Peyer's patch (tissue), 4 donors: ENCODE measurements at regions not wholly inside any gene's neighbourhood (a gene's known extent, or its start where the extent isn't known, plus 50 kb on each side); places are given as distances from the start of the nearest gene placed in this dataset.

Experiments used
- POLR2A ChIP-seq, 2 donors: fragments of 450-650 bp; IDR thresholded peaks; one replicate each; pipeline ENCODE4 v1.5.1; 2017; ENCODE audit warnings: antibody characterized with exemption in 2 of 2, mild to moderate bottlenecking in 2 of 2, moderate library complexity in 2 of 2
- TF ChIP-seq, protein P1 (sequence below), 6 experiments: fragments of 450-650 bp in 4 of 6; fragments of 200-600 bp in 2 of 6; sonication (generic) in 1 of 6; IDR thresholded peaks; one replicate each; pipeline ENCODE4 v1.5.1; 2017 to 2019; ENCODE audit warnings: antibody characterized with exemption in 6 of 6, mild to moderate bottlenecking in 3 of 6, moderate library complexity in 1 of 6

DNA sequence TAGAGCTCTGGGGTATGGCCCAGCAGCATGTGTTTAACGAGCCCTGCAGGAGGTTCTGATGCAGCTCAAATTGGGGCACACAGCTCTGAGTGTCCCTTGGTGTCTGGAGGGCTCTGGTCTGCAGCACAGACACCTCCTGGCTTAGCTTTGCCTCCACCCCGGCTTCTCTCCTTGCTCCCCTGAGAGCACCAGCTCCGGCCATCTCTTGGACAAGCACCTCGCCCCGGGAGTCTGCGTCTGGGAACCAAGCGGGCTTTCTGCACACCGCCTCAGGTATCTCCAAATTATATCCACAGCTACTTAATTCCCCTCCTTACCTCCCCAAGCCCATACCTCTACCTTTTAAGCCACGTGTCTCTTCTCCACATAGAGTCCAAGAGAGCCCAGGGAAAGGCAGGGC, 83.7 kb upstream of the IRX4 start:
- TF ChIP-seq, protein P1, sequence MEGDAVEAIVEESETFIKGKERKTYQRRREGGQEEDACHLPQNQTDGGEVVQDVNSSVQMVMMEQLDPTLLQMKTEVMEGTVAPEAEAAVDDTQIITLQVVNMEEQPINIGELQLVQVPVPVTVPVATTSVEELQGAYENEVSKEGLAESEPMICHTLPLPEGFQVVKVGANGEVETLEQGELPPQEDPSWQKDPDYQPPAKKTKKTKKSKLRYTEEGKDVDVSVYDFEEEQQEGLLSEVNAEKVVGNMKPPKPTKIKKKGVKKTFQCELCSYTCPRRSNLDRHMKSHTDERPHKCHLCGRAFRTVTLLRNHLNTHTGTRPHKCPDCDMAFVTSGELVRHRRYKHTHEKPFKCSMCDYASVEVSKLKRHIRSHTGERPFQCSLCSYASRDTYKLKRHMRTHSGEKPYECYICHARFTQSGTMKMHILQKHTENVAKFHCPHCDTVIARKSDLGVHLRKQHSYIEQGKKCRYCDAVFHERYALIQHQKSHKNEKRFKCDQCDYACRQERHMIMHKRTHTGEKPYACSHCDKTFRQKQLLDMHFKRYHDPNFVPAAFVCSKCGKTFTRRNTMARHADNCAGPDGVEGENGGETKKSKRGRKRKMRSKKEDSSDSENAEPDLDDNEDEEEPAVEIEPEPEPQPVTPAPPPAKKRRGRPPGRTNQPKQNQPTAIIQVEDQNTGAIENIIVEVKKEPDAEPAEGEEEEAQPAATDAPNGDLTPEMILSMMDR (IDR thresholded peaks at IDR 0.05), result no peak
- no peak for TF ChIP-seq POLR2A (IDR thresholded peaks at IDR 0.05)
